Stimulated activated CD4-positive, alpha-beta T cell treated with anti-CD3 and anti-CD28 coated beads, Interleukin-4, amount 100 ng/mL, for 24 hours (primary cell): ENCODE measurements at regions not wholly inside any gene's neighbourhood (a gene's known extent, or its start where the extent isn't known, plus 50 kb on each side); places are given as distances from the start of the nearest gene placed in this dataset.

ENCODE experiments used
- DNase-seq: peaks from one replicate; pipeline ENCODE4 v3.0.0-alpha.2; 2020

GRCh38 chr7:7060828-7061599, 121.3 kb upstream of the C1GALT1 start:
- no peak for DNase-seq

- no peak for DNase-seq
Measured at GRCh38 chr7:7077945-7078344, 104.4 kb upstream of the C1GALT1 start.

- no peak for DNase-seq
Measured at GRCh38 chr7:7080802-7081201, 101.5 kb upstream of the C1GALT1 start.

GRCh38 chr7:7090460-7090859, 91.9 kb upstream of the C1GALT1 start:
- DNase-seq: no peak

GRCh38 chr7:7098280-7098818, 84.0 kb upstream of the C1GALT1 start:
- DNase-seq: no peak

- DNase-seq: no peak
Measured at GRCh38 chr7:7099584-7100014, 82.7 kb upstream of the C1GALT1 start.

- DNase-seq: no peak
Measured at GRCh38 chr7:7100432-7100849, 81.9 kb upstream of the C1GALT1 start.

- DNase-seq: no peak
Measured at GRCh38 chr7:7102906-7103305, 79.4 kb upstream of the C1GALT1 start.

GRCh38 chr7:7103343-7104313, 78.7 kb upstream of the C1GALT1 start:
- no peak for DNase-seq

- DNase-seq: no peak
Measured at GRCh38 chr7:7104314-7104698, 78.0 kb upstream of the C1GALT1 start.

GRCh38 chr7:7104971-7105370, 77.4 kb upstream of the C1GALT1 start:
- no peak for DNase-seq

GRCh38 chr7:7105800-7106582, 76.4 kb upstream of the C1GALT1 start:
- DNase-seq: no peak

GRCh38 chr7:7108931-7109330, 73.4 kb upstream of the C1GALT1 start:
- DNase-seq: no peak

- no peak for DNase-seq
Measured at GRCh38 chr7:7109934-7110333, 72.4 kb upstream of the C1GALT1 start.

GRCh38 chr7:7110706-7111105, 71.6 kb upstream of the C1GALT1 start:
- no peak for DNase-seq

GRCh38 chr7:7112868-7113267, 69.5 kb upstream of the C1GALT1 start:
- no peak for DNase-seq

GRCh38 chr7:7114575-7115291, 67.6 kb upstream of the C1GALT1 start:
- DNase-seq: no peak

- no peak for DNase-seq
Measured at GRCh38 chr7:7117935-7118586, 64.3 kb upstream of the C1GALT1 start.

GRCh38 chr7:7118822-7119221, 63.5 kb upstream of the C1GALT1 start:
- no peak for DNase-seq

GRCh38 chr7:7119729-7120128, 62.6 kb upstream of the C1GALT1 start:
- DNase-seq: no peak

GRCh38 chr7:7122033-7122478, 60.3 kb upstream of the C1GALT1 start:
- no peak for DNase-seq
